Adrenal gland (tissue), 5 donors: ENCODE measurements at regions not wholly inside any gene's neighbourhood (a gene's known extent, or its start where the extent isn't known, plus 50 kb on each side); places are given as distances from the start of the nearest gene placed in this dataset.

Experiments
- CTCF ChIP-seq, 6 experiments: fragments of 450-650 bp in 4 of 6; fragments of 200-600 bp in 2 of 6; sonication (generic) in 1 of 6; IDR thresholded peaks; 1 replicate in 5 of 6; 2 replicates in 1 of 6; pipeline versions ENCODE4 v1.5.1 to v1.8.0; 2016 to 2021; ENCODE audit warnings: antibody characterized with exemption in 6 of 6, mild to moderate bottlenecking in 2 of 6, moderate library complexity in 1 of 6
- POLR2A ChIP-seq, 2 donors: fragments of 450-650 bp; IDR thresholded peaks; one replicate each; pipeline ENCODE4 v1.6.1; 2017; ENCODE audit warnings: antibody characterized with exemption in 2 of 2, mild to moderate bottlenecking in 2 of 2, moderate library complexity in 1 of 2
- donor health status: DM: no; HTN: no; CAD: no.

- TF ChIP-seq POLR2A (IDR thresholded peaks at IDR 0.05) (no peak), CTCF (IDR thresholded peaks at IDR 0.05) (no peak)
These were observed 66.5 kb upstream of the PROX1 start for GRCh38 chr1:213921311-213921710.
